ENCODE measurements at regions not wholly inside any gene's neighbourhood (a gene's known extent, or its start where the extent isn't known, plus 50 kb on each side); places are given as distances from the start of the nearest gene placed in this dataset.

- TF ChIP-seq GATA2 (IDR thresholded peaks at IDR 0.05; ENCODE audit: low read depth, low read length) (no peak), GATA3 (IDR thresholded peaks at IDR 0.05; ENCODE audit: low read depth, low read length) (no peak)
These were observed 72.7 kb downstream of the GPR85 start for GRCh38 chr7:113013761-113014449.

All from SH-SY5Y (cell line).